Stimulated activated effector memory CD8-positive, alpha-beta T cell treated with anti-CD3 and anti-CD28 coated beads, Interleukin-12 subunit alpha, Interleukin-12 subunit beta, amount 100 ng/mL, for 72 hours (primary cell): ENCODE measurements at regions not wholly inside any gene's neighbourhood (a gene's known extent, or its start where the extent isn't known, plus 50 kb on each side); places are given as distances from the start of the nearest gene placed in this dataset.

ENCODE experiments used
- ATAC-seq: fragments of 150-1000 bp; cut with Tn5 transposase; 2 replicates; pipeline ENCODE4 v1.10.0; 2021
- DNase-seq, 2 donors: peaks; one replicate each; pipeline ENCODE4 v3.0.0; 2021 to 2022; ENCODE audit warnings: low spot score in 2 of 2
- H3K27ac Mint-ChIP-seq: one replicate; pipeline ENCODE4 v1.8.0; 2022; ENCODE audit warnings: mild to moderate bottlenecking, mixed read lengths
- H3K36me3 Mint-ChIP-seq: one replicate; pipeline ENCODE4 v1.8.0; 2022; ENCODE audit warnings: mild to moderate bottlenecking, mixed read lengths
- H3K4me1 Mint-ChIP-seq: one replicate; pipeline ENCODE4 v1.8.0; 2022; ENCODE audit warnings: mixed read lengths
- H3K4me3 Mint-ChIP-seq: one replicate; pipeline ENCODE4 v1.8.0; 2022; ENCODE audit warnings: mild to moderate bottlenecking, mixed read lengths
- H3K9me3 Mint-ChIP-seq: one replicate; pipeline ENCODE4 v1.8.0; 2022; ENCODE audit warnings: mixed read lengths

- no peaks in the 10 kb centered on the region for H3K36me3 Mint-ChIP-seq
- no peaks in the 10 kb centered on the region for H3K4me1 Mint-ChIP-seq
- H3K27ac Mint-ChIP-seq, result no peak overlapping the region
- ATAC-seq, result no peak
- H3K9me3 Mint-ChIP-seq, result no peaks in the 10 kb centered on the region
- H3K4me3 Mint-ChIP-seq, result no peak overlapping the region
- no peak for DNase-seq
Measured at GRCh38 chr2:126480033-126480432, 175.9 kb upstream of the GYPC start.

DNA sequence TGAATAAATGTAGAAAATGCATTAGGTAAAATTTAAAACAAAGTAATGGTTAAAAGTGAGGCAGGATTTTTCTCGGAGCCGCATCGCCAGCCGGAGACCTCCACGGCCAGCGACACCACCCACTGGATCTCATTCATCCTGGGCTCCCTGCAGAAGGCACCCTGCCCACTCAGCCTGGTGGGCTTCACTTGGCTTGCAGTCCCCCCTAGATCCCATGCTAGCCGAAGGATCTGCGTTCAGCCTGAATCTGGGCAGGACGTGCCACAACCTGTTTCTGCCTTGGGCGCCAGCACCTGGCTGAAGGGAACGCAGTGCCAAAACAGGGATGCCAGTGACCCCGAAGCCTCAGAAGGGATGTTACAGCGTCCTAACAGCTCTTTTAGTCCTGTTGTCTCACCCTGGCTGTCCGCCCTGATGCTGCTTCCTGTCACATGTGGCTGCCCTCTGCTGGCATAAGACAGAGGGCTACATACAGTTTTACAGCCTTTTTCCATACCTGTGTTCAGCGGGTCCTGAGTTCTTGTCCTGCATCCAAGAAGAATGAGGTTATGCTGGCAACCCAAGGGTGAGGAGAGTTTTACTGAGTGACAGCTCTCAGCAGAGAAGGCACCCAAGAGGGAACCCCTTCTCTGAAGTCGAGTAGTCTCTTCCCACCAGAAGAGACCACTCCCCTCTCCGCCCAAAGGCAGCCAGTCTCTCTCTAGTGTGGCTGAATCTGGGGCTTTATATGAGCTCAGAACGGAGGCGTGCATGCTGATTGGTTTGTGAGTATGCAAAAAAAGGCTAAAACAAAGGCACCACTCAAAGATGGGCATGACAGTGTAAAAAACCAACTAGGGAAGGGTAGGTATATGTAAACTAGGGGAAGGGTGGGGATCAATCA, 173.1 kb upstream of the GYPC start:
- no peak overlapping the region for H3K4me3 Mint-ChIP-seq
- DNase-seq, result no peak
- ATAC-seq, result peak; percentile 50
- H3K9me3 Mint-ChIP-seq, result no peaks in the 10 kb centered on the region
- H3K4me1 Mint-ChIP-seq, result no peaks in the 10 kb centered on the region
- no peaks in the 10 kb centered on the region for H3K36me3 Mint-ChIP-seq
- H3K27ac Mint-ChIP-seq, result no peak overlapping the region

- DNase-seq (no peak), ATAC-seq (no peak)
- Mint-ChIP-seq H3K27ac (no peak overlapping the region), H3K4me1 (no peaks in the 10 kb centered on the region), H3K9me3 (peaks cover 8% of the 10 kb centered on the region), H3K36me3 (peaks cover 5% of the 10 kb centered on the region), H3K4me3 (no peak overlapping the region)
Measured at GRCh38 chr2:126494593-126494992, 161.4 kb upstream of the GYPC start.

DNA sequence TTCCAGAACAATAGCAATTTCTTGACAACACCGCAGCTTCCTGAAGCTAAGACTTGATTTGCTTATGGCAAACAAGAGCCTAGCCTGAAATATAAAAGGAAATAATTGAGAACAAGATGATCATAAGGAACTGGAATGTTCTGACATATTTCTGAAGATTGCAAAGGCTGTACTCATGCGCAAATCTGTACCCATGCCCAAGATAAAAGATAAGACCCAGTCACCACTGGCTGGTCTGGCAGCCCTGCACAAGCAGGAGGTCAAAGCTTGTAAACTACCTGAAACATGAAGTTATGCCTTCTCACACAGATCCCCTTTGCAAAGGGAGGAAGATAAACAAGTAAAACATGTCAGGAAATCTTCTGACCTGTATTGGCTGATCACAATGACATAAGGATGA, 160.8 kb upstream of the GYPC start:
- no peak overlapping the region for H3K27ac Mint-ChIP-seq
- peaks cover 5% of the 10 kb centered on the region for H3K36me3 Mint-ChIP-seq
- ATAC-seq (no peak), DNase-seq (no peak)
- H3K9me3 Mint-ChIP-seq, result peaks cover 8% of the 10 kb centered on the region
- H3K4me3 Mint-ChIP-seq, result no peak overlapping the region
- no peaks in the 10 kb centered on the region for H3K4me1 Mint-ChIP-seq

DNA sequence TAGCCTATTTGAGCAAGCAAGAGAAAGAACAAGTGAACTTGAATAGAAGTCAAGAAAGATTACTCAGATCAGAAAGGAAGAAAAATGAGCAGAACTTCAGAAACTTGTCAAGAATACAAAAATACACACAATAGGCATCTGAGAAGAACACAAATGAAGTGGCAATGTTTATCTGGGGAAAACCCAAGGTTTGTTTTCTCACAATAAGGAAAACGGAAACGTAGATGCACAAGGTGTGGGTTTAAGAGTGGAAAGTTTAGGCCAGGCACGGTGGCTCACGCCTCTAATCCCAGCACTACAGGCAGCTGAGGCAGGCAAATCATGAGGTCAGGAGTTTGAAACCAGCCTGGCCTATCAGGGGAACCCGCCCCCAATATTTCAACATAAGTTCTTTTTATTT, 159.5 kb upstream of the GYPC start:
- Mint-ChIP-seq H3K4me1 (no peaks in the 10 kb centered on the region), H3K36me3 (peaks cover 5% of the 10 kb centered on the region), H3K27ac (no peak overlapping the region), H3K4me3 (no peak overlapping the region), H3K9me3 (peaks cover 8% of the 10 kb centered on the region)
- ATAC-seq (peak; percentile 55), DNase-seq (no peak)

DNA sequence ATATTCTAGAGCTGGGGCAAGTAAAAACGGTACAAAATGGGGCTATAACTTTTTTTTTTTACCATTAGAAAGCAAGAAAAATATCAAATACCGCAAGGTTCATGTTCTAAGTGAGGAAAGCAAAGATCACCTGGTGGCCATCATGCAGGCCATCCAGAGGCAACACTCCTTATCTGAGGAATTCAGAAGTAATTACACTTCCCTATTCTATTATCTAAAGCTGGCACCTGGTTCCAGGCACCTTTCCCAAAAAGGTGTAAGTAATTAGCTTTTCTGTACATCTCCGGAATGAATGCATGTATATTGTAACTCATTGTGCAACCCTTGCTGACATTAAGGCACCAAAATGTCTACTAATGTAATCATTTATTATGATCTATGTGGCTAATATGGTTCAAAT, 152.5 kb upstream of the GYPC start:
- no peaks in the 10 kb centered on the region for H3K36me3 Mint-ChIP-seq
- no peaks in the 10 kb centered on the region for H3K9me3 Mint-ChIP-seq
- H3K4me3 Mint-ChIP-seq, result no peak overlapping the region
- DNase-seq, result no peak
- H3K4me1 Mint-ChIP-seq, result no peaks in the 10 kb centered on the region
- H3K27ac Mint-ChIP-seq, result no peak overlapping the region
- no peak for ATAC-seq

- Mint-ChIP-seq H3K27ac (no peak overlapping the region), H3K36me3 (no peaks in the 10 kb centered on the region), H3K9me3 (no peaks in the 10 kb centered on the region), H3K4me1 (no peaks in the 10 kb centered on the region), H3K4me3 (no peak overlapping the region)
- DNase-seq (no peak), ATAC-seq (no peak)
Measured at GRCh38 chr2:126504949-126505348, 151.0 kb upstream of the GYPC start.

GRCh38 chr2:126506786-126507185, 149.2 kb upstream of the GYPC start:
- no peaks in the 10 kb centered on the region for H3K9me3 Mint-ChIP-seq
- H3K4me1 Mint-ChIP-seq, result peaks cover 5% of the 10 kb centered on the region
- DNase-seq (no peak), ATAC-seq (no peak)
- no peak overlapping the region for H3K27ac Mint-ChIP-seq
- H3K4me3 Mint-ChIP-seq, result no peak overlapping the region
- no peaks in the 10 kb centered on the region for H3K36me3 Mint-ChIP-seq

- no peaks in the 10 kb centered on the region for H3K36me3 Mint-ChIP-seq
- H3K9me3 Mint-ChIP-seq, result no peaks in the 10 kb centered on the region
- ATAC-seq (no peak), DNase-seq (no peak)
- peaks cover 5% of the 10 kb centered on the region for H3K4me1 Mint-ChIP-seq
- no peak overlapping the region for H3K4me3 Mint-ChIP-seq
- no peak overlapping the region for H3K27ac Mint-ChIP-seq
Measured at GRCh38 chr2:126507425-126507911, 148.5 kb upstream of the GYPC start.

- Mint-ChIP-seq H3K4me1 (peaks cover 5% of the 10 kb centered on the region), H3K27ac (no peak overlapping the region), H3K9me3 (no peaks in the 10 kb centered on the region), H3K4me3 (no peak overlapping the region), H3K36me3 (no peaks in the 10 kb centered on the region)
- DNase-seq, result no peak
- no peak for ATAC-seq
Measured at GRCh38 chr2:126510356-126510755, 145.6 kb upstream of the GYPC start.

GRCh38 chr2:126510960-126511359, 145.0 kb upstream of the GYPC start:
- Mint-ChIP-seq H3K27ac (no peak overlapping the region), H3K9me3 (no peaks in the 10 kb centered on the region), H3K4me1 (peaks cover 5% of the 10 kb centered on the region), H3K36me3 (no peaks in the 10 kb centered on the region), H3K4me3 (no peak overlapping the region)
- DNase-seq (no peak), ATAC-seq (no peak)

- Mint-ChIP-seq H3K9me3 (no peaks in the 10 kb centered on the region), H3K4me3 (no peak overlapping the region), H3K27ac (no peak overlapping the region), H3K4me1 (peaks cover 5% of the 10 kb centered on the region), H3K36me3 (no peaks in the 10 kb centered on the region)
- DNase-seq, result no peak
- ATAC-seq, result no peak
Measured at GRCh38 chr2:126512026-126512425, 143.9 kb upstream of the GYPC start.

GRCh38 chr2:126513033-126513432, 142.9 kb upstream of the GYPC start:
- peaks cover 5% of the 10 kb centered on the region for H3K4me1 Mint-ChIP-seq
- peak; percentile 27 for ATAC-seq
- no peaks in the 10 kb centered on the region for H3K9me3 Mint-ChIP-seq
- no peaks in the 10 kb centered on the region for H3K36me3 Mint-ChIP-seq
- peak in 1 of 2 donors; percentile 23 for DNase-seq
- no peak overlapping the region for H3K27ac Mint-ChIP-seq
- no peak overlapping the region for H3K4me3 Mint-ChIP-seq

GRCh38 chr2:126515471-126515870, 140.5 kb upstream of the GYPC start:
- Mint-ChIP-seq H3K4me3 (no peak overlapping the region), H3K36me3 (no peaks in the 10 kb centered on the region), H3K9me3 (no peaks in the 10 kb centered on the region), H3K4me1 (peaks cover 5% of the 10 kb centered on the region), H3K27ac (no peak overlapping the region)
- DNase-seq (peak in 1 of 2 donors; percentile 12), ATAC-seq (no peak)

DNA sequence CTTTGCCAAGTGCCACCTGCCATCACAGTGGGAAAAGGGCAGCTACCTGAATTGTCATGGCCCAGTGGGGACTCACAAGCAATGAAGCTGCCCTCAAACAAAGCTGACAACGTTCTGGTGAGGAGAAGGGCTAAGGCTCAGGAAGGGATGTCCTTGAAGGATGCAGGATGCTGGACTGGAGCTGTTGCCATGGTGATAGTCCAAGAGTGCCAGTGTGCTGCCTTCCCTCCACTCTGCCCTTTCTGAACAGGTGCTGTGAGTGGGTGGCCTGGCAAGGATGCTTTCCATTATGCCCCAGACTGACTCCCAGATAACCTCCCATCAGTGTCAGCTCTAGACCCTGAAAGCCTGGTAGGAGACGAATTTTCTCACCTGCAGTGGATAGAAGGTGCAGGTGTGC, 137.8 kb upstream of the GYPC start:
- no peaks in the 10 kb centered on the region for H3K4me1 Mint-ChIP-seq
- ATAC-seq (no peak), DNase-seq (no peak)

DNA sequence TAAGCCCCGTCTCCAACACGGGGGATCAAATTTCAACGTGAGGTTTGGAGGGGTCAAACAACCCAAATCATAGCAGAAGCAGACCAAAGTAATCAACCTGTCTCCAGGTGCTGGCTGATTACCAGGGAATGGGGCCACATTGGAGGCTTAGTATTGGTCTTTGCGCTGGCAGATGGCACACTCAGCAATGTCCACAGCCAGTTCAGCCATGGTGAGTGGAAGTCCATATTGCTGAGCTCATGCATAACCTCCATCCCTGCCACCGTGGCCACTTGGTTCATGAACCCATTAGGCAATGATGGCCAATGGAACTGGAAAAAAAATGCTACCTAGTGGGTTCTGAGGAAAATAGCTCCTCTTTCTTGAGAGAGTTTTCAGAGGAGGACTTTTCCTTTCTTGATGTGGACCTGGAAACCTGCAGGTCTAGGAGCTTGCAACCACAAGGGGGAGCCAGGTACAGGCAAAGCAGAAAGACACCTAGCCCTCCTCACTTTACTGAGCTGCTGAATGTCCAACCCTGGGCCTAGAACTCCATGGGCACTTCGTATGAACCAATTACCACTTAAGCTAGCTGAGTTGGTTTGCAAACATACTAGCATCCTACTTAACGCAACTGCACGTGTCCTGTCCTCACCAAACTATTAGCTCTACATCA, 128.0 kb upstream of the GYPC start:
- Mint-ChIP-seq H3K27ac (no peak overlapping the region), H3K36me3 (no peaks in the 10 kb centered on the region), H3K9me3 (no peaks in the 10 kb centered on the region), H3K4me1 (no peaks in the 10 kb centered on the region), H3K4me3 (no peak overlapping the region)
- DNase-seq (peak; percentile 51 to 66), ATAC-seq (peak; percentile 81)

More for the DNA sequence above, 137.8 kb upstream of the GYPC start:
- Mint-ChIP-seq H3K36me3 (no peaks in the 10 kb centered on the region), H3K4me3 (no peak overlapping the region), H3K9me3 (no peaks in the 10 kb centered on the region), H3K27ac (no peak overlapping the region)
